Activated T-cell treated with anti-CD3 and anti-CD28 coated beads for 24 hours (primary cell): ENCODE measurements at regions not wholly inside any gene's neighbourhood (a gene's known extent, or its start where the extent isn't known, plus 50 kb on each side); places are given as distances from the start of the nearest gene placed in this dataset.

ENCODE experiments used
- DNase-seq: peaks from one replicate; pipeline ENCODE4 v3.0.0-alpha.2; 2020; ENCODE audit warnings: low read depth

GRCh38 chr16:79444572-79444971, 156.0 kb downstream of the MAF start:
- no peak for DNase-seq

GRCh38 chr16:79439901-79440300, 160.6 kb downstream of the MAF start:
- DNase-seq, result no peak

GRCh38 chr16:79437764-79438751, 162.5 kb downstream of the MAF start:
- no peak for DNase-seq

- no peak for DNase-seq
Measured at GRCh38 chr16:79436885-79437284, 163.7 kb downstream of the MAF start.

- DNase-seq, result no peak
Measured at GRCh38 chr16:79434771-79435170, 165.8 kb downstream of the MAF start.

- DNase-seq, result no peak
Measured at GRCh38 chr16:79434092-79434491, 166.4 kb downstream of the MAF start.

- DNase-seq, result no peak
Measured at GRCh38 chr16:79431923-79432322, 168.6 kb downstream of the MAF start.

GRCh38 chr16:79430191-79430678, 170.3 kb downstream of the MAF start:
- DNase-seq, result no peak

- no peak for DNase-seq
Measured at GRCh38 chr16:79429381-79430190, 171.0 kb downstream of the MAF start.

- DNase-seq, result no peak
Measured at GRCh38 chr16:79426663-79427062, 173.9 kb downstream of the MAF start.

- no peak for DNase-seq
Measured at GRCh38 chr16:79422064-79422463, 178.5 kb downstream of the MAF start.

- DNase-seq, result no peak
Measured at GRCh38 chr16:79421126-79421525, 179.4 kb downstream of the MAF start.

GRCh38 chr16:79420493-79420892, 180.0 kb downstream of the MAF start:
- DNase-seq, result no peak

GRCh38 chr16:79419148-79419547, 181.4 kb downstream of the MAF start:
- DNase-seq, result no peak

GRCh38 chr16:79417601-79418008, 182.9 kb downstream of the MAF start:
- DNase-seq, result no peak

GRCh38 chr16:79415983-79416640, 184.4 kb downstream of the MAF start:
- no peak for DNase-seq

GRCh38 chr16:79412783-79413225, 187.7 kb downstream of the MAF start:
- no peak for DNase-seq

GRCh38 chr16:79411805-79412204, 188.7 kb downstream of the MAF start:
- DNase-seq, result no peak

GRCh38 chr16:79411357-79411756, 189.2 kb downstream of the MAF start:
- no peak for DNase-seq

GRCh38 chr16:79409978-79410377, 190.6 kb downstream of the MAF start:
- DNase-seq, result no peak

GRCh38 chr16:79408355-79408754, 192.2 kb downstream of the MAF start:
- no peak for DNase-seq

GRCh38 chr16:79407461-79408135, 192.9 kb downstream of the MAF start:
- DNase-seq, result no peak
